ENCODE measurements at regions not wholly inside any gene's neighbourhood (a gene's known extent, or its start where the extent isn't known, plus 50 kb on each side); places are given as distances from the start of the nearest gene placed in this dataset.
A peak's percentile ranks its signal among the peaks of the same experiment; 100 is the strongest.
"Not testable (repeated sequence)": the region's sequence is repeated elsewhere in the genome, so short reads cannot be mapped to it uniquely, and the experiment has no call there.

DNA sequence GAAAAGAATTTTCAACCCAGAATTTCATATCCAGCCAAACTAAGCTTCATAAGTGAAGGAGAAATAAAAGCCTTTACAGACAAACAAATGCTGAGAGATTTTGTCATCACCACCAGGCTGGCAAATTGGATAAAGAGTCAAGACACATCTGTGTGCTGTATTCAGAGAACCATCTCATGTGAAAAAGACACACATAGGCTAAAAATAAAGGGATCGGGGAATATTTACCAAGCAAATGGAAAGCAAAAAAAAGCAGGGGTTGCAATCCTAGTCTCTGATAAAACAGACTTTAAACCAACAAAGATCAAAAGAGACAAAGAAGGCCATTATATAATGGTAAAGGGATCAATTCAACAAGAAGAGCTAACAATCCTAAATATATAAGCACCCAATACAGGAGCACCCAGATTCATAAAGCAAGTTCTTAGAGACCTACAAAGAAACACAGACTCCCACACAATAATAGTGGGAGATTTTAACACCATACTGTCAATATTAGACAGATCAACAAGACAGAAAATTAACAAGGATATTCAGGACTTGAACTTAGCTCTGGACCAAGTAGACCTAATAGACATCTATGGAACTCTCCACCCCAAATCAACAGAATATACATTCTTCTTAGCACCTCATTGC, 55.9 kb upstream of the ACSM6 start:
- not testable (repeated sequence) for DNase-seq (ENCODE audit: low read depth)

DNA sequence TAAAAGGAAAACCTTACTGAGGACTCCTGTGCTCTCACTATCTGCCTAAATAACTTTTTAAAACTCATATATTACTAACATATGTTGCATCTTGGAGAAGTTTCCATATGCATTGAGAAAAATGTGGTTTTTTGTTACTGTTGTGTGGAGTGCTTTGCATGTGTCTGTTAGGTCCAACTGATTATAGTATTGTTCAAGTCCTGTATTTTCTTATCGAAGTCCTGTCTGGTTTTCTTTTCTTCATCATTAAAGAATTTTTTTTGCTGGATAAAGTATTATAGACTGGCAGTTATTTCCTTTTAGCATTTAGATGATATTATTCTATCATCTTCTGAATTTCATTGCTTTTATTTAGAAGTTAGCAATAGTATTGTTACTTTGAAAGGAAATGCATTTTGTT, 59.5 kb upstream of the ACSM6 start:
- DNase-seq (ENCODE audit: low read depth), result no peak
- H3K4me3 ChIP-seq (ENCODE audit: low read depth, low read length), result no peak overlapping the region

More for the DNA sequence above, 55.9 kb upstream of the ACSM6 start:
- not testable (repeated sequence) for H3K4me3 ChIP-seq (ENCODE audit: low read depth, low read length)

DNA sequence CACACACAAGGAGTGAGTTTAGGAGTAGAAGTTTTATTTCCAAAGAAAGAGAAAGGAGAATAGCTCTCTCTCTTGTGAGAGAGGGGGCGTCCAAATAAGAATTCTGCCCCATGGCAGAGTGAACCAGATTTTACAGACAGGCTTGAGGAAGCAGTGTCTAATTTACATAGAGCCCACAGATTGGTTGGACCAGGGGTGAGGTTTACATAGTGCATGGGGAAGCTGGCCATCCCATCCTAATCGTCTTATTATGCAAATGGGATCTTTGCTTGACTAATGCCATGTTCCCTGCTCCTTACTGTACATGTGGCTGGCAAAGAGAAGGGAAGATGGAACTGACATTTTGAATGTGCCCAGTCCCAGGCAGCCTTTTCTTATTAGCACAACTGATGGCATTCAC, 60.0 kb upstream of the ACSM6 start:
- no peak for DNase-seq (ENCODE audit: low read depth)
- no peak overlapping the region for H3K4me3 ChIP-seq (ENCODE audit: low read depth, low read length)

DNA sequence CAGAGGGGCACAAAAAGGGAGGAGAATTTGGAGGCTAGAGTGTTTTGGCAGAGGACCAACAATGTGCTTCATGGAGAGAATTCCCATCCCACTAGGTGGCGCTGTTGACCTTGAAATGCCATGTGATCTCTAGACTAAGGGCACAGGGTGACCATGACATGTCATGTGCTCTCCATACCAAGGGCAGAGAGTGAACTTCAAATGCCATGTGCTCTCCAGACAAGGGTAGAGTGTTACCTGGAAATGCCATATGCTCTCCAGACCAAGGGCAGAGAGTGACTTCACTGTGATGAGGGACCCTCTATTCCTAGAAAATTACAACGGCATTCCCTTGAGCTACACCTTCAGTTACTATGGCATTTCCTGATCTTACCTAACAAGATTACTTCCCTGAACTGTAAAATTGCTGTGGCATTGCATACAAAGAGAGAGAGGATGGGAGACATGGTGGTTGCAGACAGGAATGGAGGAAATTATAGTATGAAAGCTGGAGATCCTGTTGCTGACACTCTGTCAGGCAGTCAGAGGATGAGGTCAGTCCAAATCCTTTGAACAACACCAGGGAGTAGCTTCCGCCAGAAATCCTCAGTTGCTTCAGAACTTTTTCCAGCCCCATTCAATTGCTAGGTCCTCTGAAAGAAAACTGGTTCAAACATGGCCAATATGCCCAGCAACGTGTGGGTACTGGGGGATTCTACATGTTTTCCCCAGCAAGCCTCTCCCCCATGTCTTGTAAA, 60.9 kb upstream of the ACSM6 start:
- DNase-seq (ENCODE audit: low read depth), result peak; percentile 20
- no peak overlapping the region for H3K4me3 ChIP-seq (ENCODE audit: low read depth, low read length)

DNA sequence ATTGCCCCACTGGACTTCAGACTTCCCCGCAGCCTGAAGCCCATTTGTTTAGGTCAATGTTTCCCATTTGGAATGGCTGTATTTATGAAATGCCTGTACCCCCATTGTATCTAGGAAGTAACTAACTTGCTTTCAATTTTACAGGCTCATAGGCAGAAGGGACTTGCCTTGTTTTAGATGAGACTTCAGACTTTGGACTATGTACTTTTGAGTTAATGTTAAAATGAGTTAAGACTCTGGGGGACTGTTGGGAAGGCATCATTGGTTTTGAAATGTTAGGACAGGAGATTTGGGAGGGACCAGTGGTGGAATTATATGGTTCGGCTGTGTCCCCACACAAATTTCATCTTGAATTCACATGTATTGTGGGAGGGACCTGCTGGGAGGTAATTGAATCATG, 61.1 kb upstream of the CYP2C8 start:
- H3K4me3 ChIP-seq (ENCODE audit: low read depth, low read length); DNase-seq (ENCODE audit: low read depth): not testable (repeated sequence)

DNA sequence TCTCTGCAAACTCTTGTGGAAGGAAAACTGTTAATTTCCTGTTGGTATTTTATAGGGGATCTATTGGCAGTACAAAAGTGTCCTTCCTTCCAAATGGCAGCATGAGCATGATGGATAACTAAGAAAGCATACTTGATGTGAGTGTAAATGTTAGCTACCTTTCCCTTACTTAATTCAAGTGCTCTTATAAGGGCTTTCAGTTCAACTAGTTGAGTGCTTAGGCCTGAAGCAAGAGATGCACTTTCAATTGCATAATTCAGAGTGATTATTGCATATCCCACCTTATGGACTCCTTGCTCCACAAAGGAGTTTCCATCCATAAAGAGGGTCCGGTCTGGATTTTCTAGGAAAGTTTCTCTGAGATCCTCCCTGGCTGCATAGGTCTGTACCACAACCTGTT, 56.3 kb upstream of the CYP2C8 start:
- no peak overlapping the region for H3K4me3 ChIP-seq (ENCODE audit: low read depth, low read length)
- no peak for DNase-seq (ENCODE audit: low read depth)

DNA sequence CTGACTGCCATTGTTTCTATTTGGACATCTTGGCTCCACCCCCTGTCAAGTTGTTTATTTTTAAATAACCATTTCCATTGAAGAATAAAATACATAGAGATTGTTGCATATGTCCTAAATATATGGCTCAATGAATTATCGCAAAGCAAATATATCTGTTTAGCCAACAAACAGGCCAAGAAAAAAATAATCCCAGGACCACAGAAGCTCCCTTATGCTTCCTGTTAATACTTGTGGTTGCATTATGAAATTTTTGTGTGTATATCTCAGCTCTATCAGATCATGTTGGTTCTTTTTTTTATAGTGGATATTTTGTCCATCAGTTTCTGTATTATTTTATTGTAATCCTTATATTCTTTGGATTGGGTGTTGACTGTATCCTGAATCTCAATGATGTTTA, 53.4 kb upstream of the CYP2C8 start:
- no peak overlapping the region for H3K4me3 ChIP-seq (ENCODE audit: low read depth, low read length)
- DNase-seq (ENCODE audit: low read depth), result no peak

DNA sequence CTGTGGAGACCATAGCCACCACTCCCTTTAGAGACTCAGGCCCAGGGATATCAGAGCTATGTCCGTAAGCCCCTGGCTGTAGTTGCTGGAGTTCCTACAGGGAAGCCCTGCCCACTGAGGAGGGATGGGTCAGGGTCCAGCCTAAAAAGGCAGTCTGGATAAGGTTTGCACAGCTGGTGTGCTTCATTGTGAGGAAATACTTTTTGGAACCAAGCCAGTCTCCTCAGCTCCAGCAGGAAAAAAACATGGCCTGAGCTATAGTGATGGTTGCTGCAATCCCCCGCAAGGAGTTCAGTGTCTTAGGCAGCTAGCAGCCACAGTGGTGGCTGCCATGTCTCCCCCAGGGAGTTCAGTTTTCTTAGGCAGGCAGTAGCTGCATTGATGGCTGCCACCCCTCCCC, 52.6 kb upstream of the CYP2C8 start:
- DNase-seq (ENCODE audit: low read depth), result no peak
- no peak overlapping the region for H3K4me3 ChIP-seq (ENCODE audit: low read depth, low read length)
